ENCODE measurements at regions not wholly inside any gene's neighbourhood (a gene's known extent, or its start where the extent isn't known, plus 50 kb on each side); places are given as distances from the start of the nearest gene placed in this dataset.

- no peak overlapping the region for H3K9ac ChIP-seq
- peak; percentile 51 for DNase-seq
- no peaks in the 10 kb centered on the region for H3K9me2 ChIP-seq (ENCODE audit: insufficient read depth)
- H3K4me2 ChIP-seq (ENCODE audit: unreplicated experiment), result no peak overlapping the region
- H3K36me3 ChIP-seq (ENCODE audit: low read depth), result no peaks in the 10 kb centered on the region
- H3K4me1 ChIP-seq (ENCODE audit: insufficient read depth), result peaks cover 10% of the 10 kb centered on the region
- no peaks in the 10 kb centered on the region for H4K20me1 ChIP-seq (ENCODE audit: insufficient read depth)
- H3K79me2 ChIP-seq (ENCODE audit: insufficient read depth), result no peaks in the 10 kb centered on the region
- H2AFZ ChIP-seq, result no peak overlapping the region
- H3K27ac ChIP-seq, result no peak overlapping the region
- no peak overlapping the region for H3K4me3 ChIP-seq
- in situ Hi-C loops (cut with MboI), result no loop called here
- no peaks in the 10 kb centered on the region for H3K27me3 ChIP-seq (replicated peaks; ENCODE audit: insufficient read depth)
- TF ChIP-seq EZH2phosphoT487 (IDR thresholded peaks at IDR 0.05; ENCODE audit: insufficient read depth, low read depth) (no peak), EZH2 (IDR thresholded peaks at IDR 0.05; ENCODE audit: insufficient read depth, poor library complexity, severe bottlenecking) (no peak)
- no peaks in the 10 kb centered on the region for H3K9me3 ChIP-seq (ENCODE audit: low read depth)
- peaks cover 3% of the 10 kb centered on the region; the same call in 1 of the 2 replicates for H3F3A ChIP-seq (ENCODE audit: insufficient read depth)
- 48 to 49% methylated on average over 5 of the region's 5 CpGs for WGBS, 2 experiments (ENCODE audit: low coverage in 1 of 2, low lambda C conversion rate in 2 of 2, missing lambda C conversion rate in 2 of 2)
Measured at GRCh38 chr9:4923580-4924544, 61.2 kb upstream of the JAK2 start.

- Histone ChIP-seq H2AFZ (no peak overlapping the region), H3K36me3 (ENCODE audit: low read depth) (no peaks in the 10 kb centered on the region), H3K27me3 (replicated peaks; ENCODE audit: insufficient read depth) (no peaks in the 10 kb centered on the region), H3F3A (ENCODE audit: insufficient read depth) (peaks cover 3% of the 10 kb centered on the region; the same call in 1 of the 2 replicates), H3K9ac (no peak overlapping the region), H4K20me1 (ENCODE audit: insufficient read depth) (no peaks in the 10 kb centered on the region), H3K9me3 (ENCODE audit: low read depth) (no peaks in the 10 kb centered on the region), H3K4me1 (ENCODE audit: insufficient read depth) (peaks cover 15% of the 10 kb centered on the region), H3K79me2 (ENCODE audit: insufficient read depth) (no peaks in the 10 kb centered on the region), H3K4me2 (ENCODE audit: unreplicated experiment) (no peak overlapping the region), H3K4me3 (no peak overlapping the region), H3K9me2 (ENCODE audit: insufficient read depth) (no peaks in the 10 kb centered on the region), H3K27ac (no peak overlapping the region)
- TF ChIP-seq EZH2 (IDR thresholded peaks at IDR 0.05; ENCODE audit: insufficient read depth, poor library complexity, severe bottlenecking), result no peak
- no peak for TF ChIP-seq EZH2phosphoT487 (IDR thresholded peaks at IDR 0.05; ENCODE audit: insufficient read depth, low read depth)
- 92 to 98% methylated on average over 2 of the region's 2 CpGs for WGBS, 2 experiments (ENCODE audit: low coverage in 1 of 2, low lambda C conversion rate in 2 of 2, missing lambda C conversion rate in 2 of 2)
- in situ Hi-C loops (cut with MboI), result no loop called here
- no peak for DNase-seq
Measured at GRCh38 chr9:4926239-4926638, 58.8 kb upstream of the JAK2 start.

- H2AFZ ChIP-seq, result peak overlapping the region; percentile 47
- no peaks in the 10 kb centered on the region for H3K9me3 ChIP-seq (ENCODE audit: low read depth)
- no peaks in the 10 kb centered on the region for H3K9me2 ChIP-seq (ENCODE audit: insufficient read depth)
- peaks cover 15% of the 10 kb centered on the region for H3K4me1 ChIP-seq (ENCODE audit: insufficient read depth)
- peak overlapping the region; percentile 63 for H3K4me2 ChIP-seq (ENCODE audit: unreplicated experiment)
- H3K36me3 ChIP-seq (ENCODE audit: low read depth), result no peaks in the 10 kb centered on the region
- 3 to 7% methylated on average over 4 of the region's 4 CpGs for WGBS, 2 experiments (ENCODE audit: low coverage in 1 of 2, low lambda C conversion rate in 2 of 2, missing lambda C conversion rate in 2 of 2)
- no peaks in the 10 kb centered on the region for H3K27me3 ChIP-seq (replicated peaks; ENCODE audit: insufficient read depth)
- H3K27ac ChIP-seq, result no peak overlapping the region
- peaks cover 3% of the 10 kb centered on the region; the same call in 1 of the 2 replicates for H3F3A ChIP-seq (ENCODE audit: insufficient read depth)
- DNase-seq, result peak; percentile 40
- H3K79me2 ChIP-seq (ENCODE audit: insufficient read depth), result no peaks in the 10 kb centered on the region
- TF ChIP-seq EZH2 (IDR thresholded peaks at IDR 0.05; ENCODE audit: insufficient read depth, poor library complexity, severe bottlenecking) (no peak), EZH2phosphoT487 (IDR thresholded peaks at IDR 0.05; ENCODE audit: insufficient read depth, low read depth) (no peak)
- H3K4me3 ChIP-seq, result peak overlapping the region; percentile 32
- in situ Hi-C loops (cut with MboI), result no loop called here
- H3K9ac ChIP-seq, result no peak overlapping the region
- H4K20me1 ChIP-seq (ENCODE audit: insufficient read depth), result no peaks in the 10 kb centered on the region
Measured at GRCh38 chr9:4927043-4927471, 58.0 kb upstream of the JAK2 start.

- Histone ChIP-seq H3K27ac (no peak overlapping the region), H3F3A (ENCODE audit: insufficient read depth) (peaks cover 3% of the 10 kb centered on the region; the same call in 1 of the 2 replicates), H3K9me2 (ENCODE audit: insufficient read depth) (no peaks in the 10 kb centered on the region), H3K9ac (0 out of 2 replicates have a peak overlapping the region, but pooled peaks have one; percentile 4), H3K27me3 (replicated peaks; ENCODE audit: insufficient read depth) (no peaks in the 10 kb centered on the region), H3K4me2 (ENCODE audit: unreplicated experiment) (peak overlapping the region; percentile 63), H3K9me3 (ENCODE audit: low read depth) (no peaks in the 10 kb centered on the region), H4K20me1 (ENCODE audit: insufficient read depth) (no peaks in the 10 kb centered on the region), H3K4me3 (peak overlapping the region; percentile 32), H3K79me2 (ENCODE audit: insufficient read depth) (no peaks in the 10 kb centered on the region), H2AFZ (peak overlapping the region; percentile 47), H3K36me3 (ENCODE audit: low read depth) (no peaks in the 10 kb centered on the region), H3K4me1 (ENCODE audit: insufficient read depth) (peaks cover 15% of the 10 kb centered on the region)
- 4 to 5% methylated on average over 5 of the region's 5 CpGs for WGBS, 2 experiments (ENCODE audit: low coverage in 1 of 2, low lambda C conversion rate in 2 of 2, missing lambda C conversion rate in 2 of 2)
- in situ Hi-C loops (cut with MboI), result no loop called here
- peak; percentile 39 for DNase-seq
- TF ChIP-seq EZH2phosphoT487 (IDR thresholded peaks at IDR 0.05; ENCODE audit: insufficient read depth, low read depth) (no peak), EZH2 (IDR thresholded peaks at IDR 0.05; ENCODE audit: insufficient read depth, poor library complexity, severe bottlenecking) (no peak)
Measured at GRCh38 chr9:4927701-4928100, 57.4 kb upstream of the JAK2 start.
